WTC11 (cell line): ENCODE measurements at regions not wholly inside any gene's neighbourhood (a gene's known extent, or its start where the extent isn't known, plus 50 kb on each side); places are given as distances from the start of the nearest gene placed in this dataset.

Source experiments
- GTF2I ChIP-seq: fragments of 250-450 bp; sonication (Bioruptor Pico); conservative IDR thresholded peaks from 2 replicates; pipeline ENCODE4 v1.4.0; 2021; ENCODE audit warnings: mild to moderate bottlenecking
- NFE2L1 ChIP-seq: sonication (generic); formaldehyde crosslinking; IDR thresholded peaks from 2 replicates; pipeline ENCODE4 v1.8.1; 2023; ENCODE audit warnings: missing genetic modification reagents
- TEAD1 ChIP-seq: sonication (generic); formaldehyde crosslinking; IDR thresholded peaks from 2 replicates; pipeline ENCODE4 v1.8.0; 2022; ENCODE audit warnings: mild to moderate bottlenecking, missing genetic modification reagents
- TF ChIP-seq, protein P1 (sequence below): sonication (generic); formaldehyde crosslinking; IDR thresholded peaks from 2 replicates; pipeline ENCODE4 v1.8.1; 2022; ENCODE audit warnings: low read depth, missing genetic modification reagents, borderline replicate concordance
- TF ChIP-seq, protein P2 (sequence below): fragments of 200-600 bp; IDR thresholded peaks from 2 replicates; pipeline ENCODE4 v1.8.0; 2022; ENCODE audit warnings: antibody characterized with exemption

DNA sequence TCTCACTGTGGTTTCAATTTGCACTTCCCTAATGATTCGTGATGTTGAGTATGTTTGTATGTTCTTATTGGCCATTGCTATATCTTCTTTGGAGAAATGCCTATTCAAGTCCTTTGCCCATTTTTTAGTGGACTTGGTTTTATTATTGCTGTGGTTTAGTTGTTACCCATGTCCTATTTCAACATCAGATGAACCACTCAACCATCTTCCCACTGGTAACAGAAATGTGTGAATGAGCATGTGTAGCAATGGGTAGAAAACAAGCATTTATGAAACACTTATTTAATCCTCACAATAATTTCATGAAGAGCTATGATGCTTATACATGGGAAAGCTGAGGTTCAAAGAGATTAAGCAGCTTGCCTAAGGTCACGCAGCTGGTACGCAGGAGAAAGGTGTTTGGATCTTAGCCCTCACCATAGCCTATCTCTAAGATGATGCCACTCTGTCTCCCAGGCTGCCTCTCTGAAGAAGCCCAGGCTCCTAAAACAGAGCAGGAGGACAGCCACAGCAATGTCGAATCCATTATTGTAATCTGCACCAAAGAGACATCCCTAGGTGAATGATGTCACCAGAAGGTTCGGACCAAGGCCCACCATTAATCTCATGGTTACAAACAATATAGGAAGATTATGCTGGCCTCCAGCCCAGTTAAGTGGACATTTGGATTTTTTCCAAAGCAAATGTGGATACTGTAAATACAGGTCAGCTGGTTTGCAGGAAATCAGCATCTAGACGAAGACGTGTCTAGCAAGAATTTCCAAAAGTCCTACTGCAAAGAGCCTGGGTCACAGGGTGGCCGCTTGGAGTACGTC is 447.6 kb upstream of the ZMIZ1 start:
- TF ChIP-seq, protein P1, sequence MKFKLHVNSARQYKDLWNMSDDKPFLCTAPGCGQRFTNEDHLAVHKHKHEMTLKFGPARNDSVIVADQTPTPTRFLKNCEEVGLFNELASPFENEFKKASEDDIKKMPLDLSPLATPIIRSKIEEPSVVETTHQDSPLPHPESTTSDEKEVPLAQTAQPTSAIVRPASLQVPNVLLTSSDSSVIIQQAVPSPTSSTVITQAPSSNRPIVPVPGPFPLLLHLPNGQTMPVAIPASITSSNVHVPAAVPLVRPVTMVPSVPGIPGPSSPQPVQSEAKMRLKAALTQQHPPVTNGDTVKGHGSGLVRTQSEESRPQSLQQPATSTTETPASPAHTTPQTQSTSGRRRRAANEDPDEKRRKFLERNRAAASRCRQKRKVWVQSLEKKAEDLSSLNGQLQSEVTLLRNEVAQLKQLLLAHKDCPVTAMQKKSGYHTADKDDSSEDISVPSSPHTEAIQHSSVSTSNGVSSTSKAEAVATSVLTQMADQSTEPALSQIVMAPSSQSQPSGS (CRISPR knock-in tag): no peak
- TF ChIP-seq NFE2L1 (CRISPR knock-in tag) (no peak), TEAD1 (CRISPR knock-in tag) (no peak), GTF2I (CRISPR knock-in tag) (no peak)
- TF ChIP-seq, protein P2, sequence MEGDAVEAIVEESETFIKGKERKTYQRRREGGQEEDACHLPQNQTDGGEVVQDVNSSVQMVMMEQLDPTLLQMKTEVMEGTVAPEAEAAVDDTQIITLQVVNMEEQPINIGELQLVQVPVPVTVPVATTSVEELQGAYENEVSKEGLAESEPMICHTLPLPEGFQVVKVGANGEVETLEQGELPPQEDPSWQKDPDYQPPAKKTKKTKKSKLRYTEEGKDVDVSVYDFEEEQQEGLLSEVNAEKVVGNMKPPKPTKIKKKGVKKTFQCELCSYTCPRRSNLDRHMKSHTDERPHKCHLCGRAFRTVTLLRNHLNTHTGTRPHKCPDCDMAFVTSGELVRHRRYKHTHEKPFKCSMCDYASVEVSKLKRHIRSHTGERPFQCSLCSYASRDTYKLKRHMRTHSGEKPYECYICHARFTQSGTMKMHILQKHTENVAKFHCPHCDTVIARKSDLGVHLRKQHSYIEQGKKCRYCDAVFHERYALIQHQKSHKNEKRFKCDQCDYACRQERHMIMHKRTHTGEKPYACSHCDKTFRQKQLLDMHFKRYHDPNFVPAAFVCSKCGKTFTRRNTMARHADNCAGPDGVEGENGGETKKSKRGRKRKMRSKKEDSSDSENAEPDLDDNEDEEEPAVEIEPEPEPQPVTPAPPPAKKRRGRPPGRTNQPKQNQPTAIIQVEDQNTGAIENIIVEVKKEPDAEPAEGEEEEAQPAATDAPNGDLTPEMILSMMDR: no peak
